Chondrocyte (in vitro differentiated cells): ENCODE measurements at regions not wholly inside any gene's neighbourhood (a gene's known extent, or its start where the extent isn't known, plus 50 kb on each side); places are given as distances from the start of the nearest gene placed in this dataset.
"Not testable (repeated sequence)": the region's sequence is repeated elsewhere in the genome, so short reads cannot be mapped to it uniquely, and the experiment has no call there.

Experiments used
- DNase-seq: peaks from one replicate; pipeline ENCODE4 v3.0.0; 2021; ENCODE audit warnings: mixed read lengths, low spot score
- H3K27ac Mint-ChIP-seq: one replicate; pipeline ENCODE4 v1.8.0; 2021; ENCODE audit warnings: mild to moderate bottlenecking, moderate library complexity, mixed read lengths; ENCODE audit not compliant: unreplicated experiment
- H3K27me3 Mint-ChIP-seq: 2 replicates; pipeline ENCODE4 v1.8.0; 2021; ENCODE audit warnings: low read depth, mixed read lengths
- H3K36me3 Mint-ChIP-seq: 2 replicates; pipeline ENCODE4 v1.8.0; 2021; ENCODE audit warnings: low read depth, mixed read lengths
- H3K4me1 Mint-ChIP-seq: 2 replicates; pipeline ENCODE4 v1.8.0; 2021; ENCODE audit warnings: low read depth, mild to moderate bottlenecking, mixed read lengths
- H3K4me3 Mint-ChIP-seq: one replicate; pipeline ENCODE4 v1.8.0; 2021; ENCODE audit warnings: mild to moderate bottlenecking, moderate library complexity, mixed read lengths; ENCODE audit not compliant: unreplicated experiment
- H3K9me3 Mint-ChIP-seq: 2 replicates; pipeline ENCODE4 v1.8.0; 2021; ENCODE audit warnings: low read depth, mixed read lengths
- TF ChIP-seq, protein P1 (sequence below): fragments of 200-600 bp; sonication (generic); IDR thresholded peaks from 2 replicates; pipeline ENCODE4 v1.5.0; 2021; ENCODE audit warnings: antibody characterized with exemption, mild to moderate bottlenecking, moderate library complexity

DNA sequence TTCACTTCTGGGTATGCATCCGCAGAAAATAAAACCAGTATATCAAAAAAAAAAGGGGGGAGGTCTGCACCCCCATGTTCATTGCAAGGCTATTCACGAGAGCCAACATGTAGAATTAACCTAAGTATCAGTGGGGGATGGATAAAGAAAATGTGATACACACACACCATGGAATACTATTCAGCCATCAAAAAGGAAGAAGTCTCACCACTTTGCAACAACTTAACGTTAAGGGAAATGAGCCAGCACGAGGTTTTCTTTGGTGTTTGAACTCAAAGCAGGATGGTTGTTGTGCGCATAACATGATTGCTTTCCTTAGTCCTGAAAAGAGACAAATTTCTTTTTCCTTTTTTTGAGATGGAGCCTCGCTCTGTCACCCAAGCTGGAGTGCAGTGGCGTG, 222.7 kb downstream of the SHOX start:
- no peaks in the 10 kb centered on the region for H3K36me3 Mint-ChIP-seq
- H3K9me3 Mint-ChIP-seq: peaks cover 4% of the 10 kb centered on the region
- no peak overlapping the region for H3K27ac Mint-ChIP-seq
- no peak for DNase-seq
- peaks cover 22% of the 10 kb centered on the region for H3K4me1 Mint-ChIP-seq
- no peak overlapping the region for H3K4me3 Mint-ChIP-seq
- H3K27me3 Mint-ChIP-seq: peaks cover 5% of the 10 kb centered on the region
- TF ChIP-seq, protein P1, sequence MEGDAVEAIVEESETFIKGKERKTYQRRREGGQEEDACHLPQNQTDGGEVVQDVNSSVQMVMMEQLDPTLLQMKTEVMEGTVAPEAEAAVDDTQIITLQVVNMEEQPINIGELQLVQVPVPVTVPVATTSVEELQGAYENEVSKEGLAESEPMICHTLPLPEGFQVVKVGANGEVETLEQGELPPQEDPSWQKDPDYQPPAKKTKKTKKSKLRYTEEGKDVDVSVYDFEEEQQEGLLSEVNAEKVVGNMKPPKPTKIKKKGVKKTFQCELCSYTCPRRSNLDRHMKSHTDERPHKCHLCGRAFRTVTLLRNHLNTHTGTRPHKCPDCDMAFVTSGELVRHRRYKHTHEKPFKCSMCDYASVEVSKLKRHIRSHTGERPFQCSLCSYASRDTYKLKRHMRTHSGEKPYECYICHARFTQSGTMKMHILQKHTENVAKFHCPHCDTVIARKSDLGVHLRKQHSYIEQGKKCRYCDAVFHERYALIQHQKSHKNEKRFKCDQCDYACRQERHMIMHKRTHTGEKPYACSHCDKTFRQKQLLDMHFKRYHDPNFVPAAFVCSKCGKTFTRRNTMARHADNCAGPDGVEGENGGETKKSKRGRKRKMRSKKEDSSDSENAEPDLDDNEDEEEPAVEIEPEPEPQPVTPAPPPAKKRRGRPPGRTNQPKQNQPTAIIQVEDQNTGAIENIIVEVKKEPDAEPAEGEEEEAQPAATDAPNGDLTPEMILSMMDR: no peak

GRCh38 chrX:850471-850916, 219.9 kb downstream of the SHOX start:
- TF ChIP-seq, protein P1: no peak
- DNase-seq: no peak
- H3K4me3 Mint-ChIP-seq: no peak overlapping the region
- peaks cover 16% of the 10 kb centered on the region for H3K4me1 Mint-ChIP-seq
- peaks cover 4% of the 10 kb centered on the region for H3K9me3 Mint-ChIP-seq
- H3K36me3 Mint-ChIP-seq: no peaks in the 10 kb centered on the region
- H3K27ac Mint-ChIP-seq: no peak overlapping the region
- peaks cover 5% of the 10 kb centered on the region for H3K27me3 Mint-ChIP-seq

GRCh38 chrX:848386-848785, 217.8 kb downstream of the SHOX start:
- peaks cover 3% of the 10 kb centered on the region for H3K9me3 Mint-ChIP-seq
- TF ChIP-seq, protein P1: no peak
- no peak for DNase-seq
- H3K4me1 Mint-ChIP-seq: peaks cover 16% of the 10 kb centered on the region
- H3K36me3 Mint-ChIP-seq: no peaks in the 10 kb centered on the region
- no peak overlapping the region for H3K4me3 Mint-ChIP-seq
- peaks cover 4% of the 10 kb centered on the region for H3K27me3 Mint-ChIP-seq
- H3K27ac Mint-ChIP-seq: peak overlapping the region; percentile 12

DNA sequence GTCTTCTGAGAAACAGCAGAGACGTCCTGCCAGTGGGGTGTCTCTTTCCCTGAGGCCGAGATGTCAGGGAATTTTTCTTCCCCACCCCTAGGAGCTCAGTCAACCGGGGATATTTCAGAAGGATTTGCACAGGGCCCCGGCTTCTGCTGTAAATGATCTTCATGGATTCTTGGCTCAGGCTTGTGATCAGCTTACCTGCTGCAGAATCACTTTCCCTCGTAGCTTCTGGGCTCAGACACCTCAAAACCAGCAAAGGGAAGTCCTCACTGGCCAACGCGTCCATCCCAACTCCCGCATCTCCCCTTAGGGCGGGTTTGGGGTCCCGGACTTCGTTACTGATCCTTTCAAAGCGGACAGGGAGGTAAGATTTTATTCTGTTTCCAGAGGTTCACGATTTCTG, 212.7 kb downstream of the SHOX start:
- Mint-ChIP-seq H3K4me3 (no peak overlapping the region), H3K9me3 (no peaks in the 10 kb centered on the region), H3K4me1 (peaks cover 3% of the 10 kb centered on the region), H3K27ac (no peak overlapping the region), H3K36me3 (no peaks in the 10 kb centered on the region), H3K27me3 (peaks cover 9% of the 10 kb centered on the region)
- no peak for DNase-seq
- TF ChIP-seq, protein P1: no peak

GRCh38 chrX:840556-840955, 210.0 kb downstream of the SHOX start:
- H3K27me3 Mint-ChIP-seq: peaks cover 9% of the 10 kb centered on the region
- no peak overlapping the region for H3K27ac Mint-ChIP-seq
- H3K9me3 Mint-ChIP-seq: peaks cover 4% of the 10 kb centered on the region
- no peaks in the 10 kb centered on the region for H3K4me1 Mint-ChIP-seq
- peaks cover 1% of the 10 kb centered on the region for H3K36me3 Mint-ChIP-seq
- no peak for DNase-seq
- no peak overlapping the region for H3K4me3 Mint-ChIP-seq
- TF ChIP-seq, protein P1: no peak

DNA sequence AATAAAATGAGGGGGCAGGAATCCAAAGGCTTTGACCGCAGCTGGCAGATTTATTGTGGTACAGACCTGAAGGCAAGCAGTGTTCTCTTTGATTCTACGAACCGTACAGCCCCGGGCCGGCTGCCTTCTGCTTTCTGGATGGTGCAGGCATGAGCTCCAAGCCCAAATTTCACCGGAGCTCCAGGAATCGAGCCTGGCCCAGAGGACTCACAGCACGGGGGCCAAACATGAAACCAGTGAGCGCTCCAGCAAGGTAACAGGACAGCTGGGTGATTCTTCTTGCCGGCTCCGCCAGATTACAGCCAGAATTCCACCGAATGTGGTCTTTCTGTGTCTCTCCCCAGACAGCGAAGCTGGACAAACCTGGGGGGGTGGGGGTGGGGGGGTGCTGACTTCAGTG, 208.1 kb downstream of the SHOX start:
- not testable (repeated sequence) for H3K36me3 Mint-ChIP-seq, DNase-seq, H3K9me3 Mint-ChIP-seq, H3K27ac Mint-ChIP-seq, H3K27me3 Mint-ChIP-seq, H3K4me3 Mint-ChIP-seq, H3K4me1 Mint-ChIP-seq

GRCh38 chrX:835857-836256, 205.3 kb downstream of the SHOX start:
- peaks cover 10% of the 10 kb centered on the region for H3K9me3 Mint-ChIP-seq
- H3K4me3 Mint-ChIP-seq, H3K27ac Mint-ChIP-seq, DNase-seq, H3K36me3 Mint-ChIP-seq, H3K27me3 Mint-ChIP-seq, H3K4me1 Mint-ChIP-seq: not testable (repeated sequence)
